ENCODE measurements at regions not wholly inside any gene's neighbourhood (a gene's known extent, or its start where the extent isn't known, plus 50 kb on each side); places are given as distances from the start of the nearest gene placed in this dataset.
"Not testable (repeated sequence)": the region's sequence is repeated elsewhere in the genome, so short reads cannot be mapped to it uniquely, and the experiment has no call there.

- TF ChIP-seq POU2F2 (IDR thresholded peaks at IDR 0.05; ENCODE audit: low read depth, low read length) (no peak), POLR2AphosphoS5 (IDR thresholded peaks at IDR 0.05; ENCODE audit: low read depth, low read length) (no peak), PAX5 (IDR thresholded peaks at IDR 0.05; ENCODE audit: insufficient read depth, low read length, severe bottlenecking) (no peak), SPI1 (IDR thresholded peaks at IDR 0.05; ENCODE audit: low read depth, low read length) (no peak), POLR2A (IDR thresholded peaks at IDR 0.05; ENCODE audit: low read depth, low read length) (no peak)
- no peak for FAIRE-seq
- DNase-seq (ENCODE audit: insufficient read length, low spot score): no peak
Measured at GRCh38 chr6:151682922-151683321, 124.6 kb upstream of the ESR1 start.

GRCh38 chr6:151683381-151683780 is 124.1 kb upstream of the ESR1 start:
- TF ChIP-seq SPI1 (IDR thresholded peaks at IDR 0.05; ENCODE audit: low read depth, low read length): no peak
- TF ChIP-seq POLR2A (IDR thresholded peaks at IDR 0.05; ENCODE audit: low read depth, low read length): no peak
- no peak for TF ChIP-seq TAF1 (IDR thresholded peaks at IDR 0.05; ENCODE audit: low read depth, low read length)
- TF ChIP-seq POLR2AphosphoS5 (IDR thresholded peaks at IDR 0.05; ENCODE audit: low read depth, low read length): no peak
- TF ChIP-seq PAX5 (IDR thresholded peaks at IDR 0.05; ENCODE audit: insufficient read depth, low read length, severe bottlenecking): no peak
- TF ChIP-seq POU2F2 (IDR thresholded peaks at IDR 0.05; ENCODE audit: low read depth, low read length): no peak
- FAIRE-seq (no peak), DNase-seq (ENCODE audit: insufficient read length, low spot score) (no peak)

GRCh38 chr6:151689499-151690201 is 117.8 kb upstream of the ESR1 start:
- TF ChIP-seq TAF1 (IDR thresholded peaks at IDR 0.05; ENCODE audit: low read depth, low read length): no peak
- no peak for TF ChIP-seq POU2F2 (IDR thresholded peaks at IDR 0.05; ENCODE audit: low read depth, low read length)
- TF ChIP-seq PAX5 (IDR thresholded peaks at IDR 0.05; ENCODE audit: insufficient read depth, low read length, severe bottlenecking): no peak
- no peak for TF ChIP-seq SPI1 (IDR thresholded peaks at IDR 0.05; ENCODE audit: low read depth, low read length)
- no peak for TF ChIP-seq POLR2A (IDR thresholded peaks at IDR 0.05; ENCODE audit: low read depth, low read length)
- FAIRE-seq (no peak), DNase-seq (ENCODE audit: insufficient read length, low spot score) (no peak)

GRCh38 chr6:151690303-151690702 is 117.2 kb upstream of the ESR1 start:
- TF ChIP-seq POU2F2 (IDR thresholded peaks at IDR 0.05; ENCODE audit: low read depth, low read length): no peak
- TF ChIP-seq PAX5 (IDR thresholded peaks at IDR 0.05; ENCODE audit: insufficient read depth, low read length, severe bottlenecking): no peak
- no peak for FAIRE-seq
- DNase-seq (ENCODE audit: insufficient read length, low spot score): no peak

GRCh38 chr6:151690768-151691562 is 116.5 kb upstream of the ESR1 start:
- DNase-seq (ENCODE audit: insufficient read length, low spot score) (no peak), FAIRE-seq (peak; percentile 88)
- TF ChIP-seq POLR2AphosphoS5 (IDR thresholded peaks at IDR 0.05; ENCODE audit: low read depth, low read length): no peak
- TF ChIP-seq PAX5 (IDR thresholded peaks at IDR 0.05; ENCODE audit: insufficient read depth, low read length, severe bottlenecking): no peak
- peak; percentile 73 for TF ChIP-seq POU2F2 (IDR thresholded peaks at IDR 0.05; ENCODE audit: low read depth, low read length)
- peak; percentile 92 for TF ChIP-seq SPI1 (IDR thresholded peaks at IDR 0.05; ENCODE audit: low read depth, low read length)

- no peak for FAIRE-seq
- TF ChIP-seq TAF1 (IDR thresholded peaks at IDR 0.05; ENCODE audit: low read depth, low read length): no peak
- no peak for TF ChIP-seq POLR2AphosphoS5 (IDR thresholded peaks at IDR 0.05; ENCODE audit: low read depth, low read length)
- no peak for TF ChIP-seq POU2F2 (IDR thresholded peaks at IDR 0.05; ENCODE audit: low read depth, low read length)
- TF ChIP-seq PAX5 (IDR thresholded peaks at IDR 0.05; ENCODE audit: insufficient read depth, low read length, severe bottlenecking): no peak
- no peak for TF ChIP-seq POLR2A (IDR thresholded peaks at IDR 0.05; ENCODE audit: low read depth, low read length)
- TF ChIP-seq SPI1 (IDR thresholded peaks at IDR 0.05; ENCODE audit: low read depth, low read length): no peak
Measured at GRCh38 chr6:151692216-151692615, 115.3 kb upstream of the ESR1 start.

GRCh38 chr6:151693366-151693765 is 114.1 kb upstream of the ESR1 start:
- TF ChIP-seq POU2F2 (IDR thresholded peaks at IDR 0.05; ENCODE audit: low read depth, low read length) (no peak), PAX5 (IDR thresholded peaks at IDR 0.05; ENCODE audit: insufficient read depth, low read length, severe bottlenecking) (no peak), SPI1 (IDR thresholded peaks at IDR 0.05; ENCODE audit: low read depth, low read length) (no peak), POLR2A (IDR thresholded peaks at IDR 0.05; ENCODE audit: low read depth, low read length) (no peak), POLR2AphosphoS5 (IDR thresholded peaks at IDR 0.05; ENCODE audit: low read depth, low read length) (no peak), TAF1 (IDR thresholded peaks at IDR 0.05; ENCODE audit: low read depth, low read length) (no peak)
- FAIRE-seq (no peak), DNase-seq (ENCODE audit: insufficient read length, low spot score) (no peak)

More at GRCh38 chr6:151692216-151692615, 115.3 kb upstream of the ESR1 start:
- DNase-seq (ENCODE audit: insufficient read length, low spot score): no peak

- DNase-seq (ENCODE audit: insufficient read length, low spot score) (no peak), FAIRE-seq (no peak)
- no peak for TF ChIP-seq PAX5 (IDR thresholded peaks at IDR 0.05; ENCODE audit: insufficient read depth, low read length, severe bottlenecking)
- TF ChIP-seq POLR2AphosphoS5 (IDR thresholded peaks at IDR 0.05; ENCODE audit: low read depth, low read length): no peak
- no peak for TF ChIP-seq SPI1 (IDR thresholded peaks at IDR 0.05; ENCODE audit: low read depth, low read length)
- no peak for TF ChIP-seq POLR2A (IDR thresholded peaks at IDR 0.05; ENCODE audit: low read depth, low read length)
- no peak for TF ChIP-seq TAF1 (IDR thresholded peaks at IDR 0.05; ENCODE audit: low read depth, low read length)
- TF ChIP-seq POU2F2 (IDR thresholded peaks at IDR 0.05; ENCODE audit: low read depth, low read length): no peak
Measured at GRCh38 chr6:151695156-151695555, 112.3 kb upstream of the ESR1 start.

- DNase-seq (ENCODE audit: insufficient read length, low spot score); FAIRE-seq: not testable (repeated sequence)
Measured at GRCh38 chr6:151696302-151696701, 111.2 kb upstream of the ESR1 start.

Data from GM12891 (cell line).